ENCODE measurements at regions not wholly inside any gene's neighbourhood (a gene's known extent, or its start where the extent isn't known, plus 50 kb on each side); places are given as distances from the start of the nearest gene placed in this dataset.

- 62 to 76% (median 69%) methylated on average over 5 to 6 of the region's 6 CpGs for WGBS, 4 donors
- H3K4me3 ChIP-seq = no peak overlapping the region
- H3K27me3 ChIP-seq = no peaks in the 10 kb centered on the region
- no peak for DNase-seq
- intact Hi-C loops (cut with DNase I) = no loop called here
- no peaks in the 10 kb centered on the region for H3K4me1 ChIP-seq (replicated peaks in 1 of 2)
- TF ChIP-seq POLR2A (IDR thresholded peaks at IDR 0.05) = no peak
- no peak for TF ChIP-seq CTCF (IDR thresholded peaks at IDR 0.05)
- H3K27ac ChIP-seq = no peak overlapping the region
- no peaks in the 10 kb centered on the region for H3K9me3 ChIP-seq (replicated peaks in 1 of 3)
- no peaks in the 10 kb centered on the region for H3K36me3 ChIP-seq (replicated peaks in 1 of 2)
Measured at GRCh38 chr20:56160956-56161355, 87.6 kb upstream of the MC3R start.

GRCh38 chr20:56163806-56164205 is 84.7 kb upstream of the MC3R start:
- 63 to 75% (median 69%) methylated on average over 6 of the region's 6 CpGs for WGBS, 4 donors
- H3K4me1 ChIP-seq (replicated peaks in 1 of 2) = peaks cover 0 to 7% of the 10 kb centered on the region in 2 donors
- intact Hi-C loops (cut with DNase I) = no loop called here
- no peaks in the 10 kb centered on the region for H3K36me3 ChIP-seq (replicated peaks in 1 of 2)
- TF ChIP-seq POLR2A (IDR thresholded peaks at IDR 0.05) = no peak
- TF ChIP-seq CTCF (IDR thresholded peaks at IDR 0.05) = no peak
- no peaks in the 10 kb centered on the region for H3K27me3 ChIP-seq
- DNase-seq = no peak
- H3K4me3 ChIP-seq = no peak overlapping the region
- H3K9me3 ChIP-seq (replicated peaks in 1 of 3) = no peaks in the 10 kb centered on the region
- H3K27ac ChIP-seq = no peak overlapping the region

DNA sequence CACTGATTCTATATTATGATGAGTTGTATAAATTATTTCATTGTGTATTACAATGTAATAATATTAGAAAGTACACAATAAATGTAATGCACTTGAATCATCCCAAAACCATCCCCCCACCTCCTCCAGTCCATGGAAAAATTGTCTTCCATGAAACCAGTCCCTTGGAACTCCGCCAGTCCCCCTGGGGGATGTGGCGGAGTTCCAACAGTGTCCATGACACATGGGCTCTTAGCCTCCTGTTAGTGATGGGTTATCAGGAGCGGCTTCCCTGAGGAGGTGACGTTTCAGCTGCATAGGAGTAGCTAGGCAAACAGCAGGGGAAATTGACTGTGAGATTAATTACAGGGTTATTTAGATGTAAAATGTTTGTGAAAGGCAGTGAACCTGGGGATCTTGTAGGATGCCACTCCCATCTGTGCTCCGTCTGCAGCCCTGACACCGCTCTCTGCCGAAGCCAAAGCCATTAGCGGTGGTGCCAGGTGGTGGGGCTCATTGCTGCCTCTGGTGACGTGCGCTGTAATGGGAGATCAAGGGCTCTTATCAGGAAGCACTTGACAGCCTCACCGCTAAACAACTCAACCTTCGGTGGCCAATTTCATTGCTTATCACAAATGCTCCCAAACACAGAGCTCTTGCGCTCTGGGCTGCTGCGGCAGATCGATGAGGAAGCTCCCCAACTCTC is 81.6 kb upstream of the MC3R start:
- TF ChIP-seq POLR2A (IDR thresholded peaks at IDR 0.05) (no peak), CTCF (IDR thresholded peaks at IDR 0.05) (no peak)
- intact Hi-C loops (cut with DNase I) = no loop called here
- no peak overlapping the region for H3K4me3 ChIP-seq
- no peaks in the 10 kb centered on the region for H3K36me3 ChIP-seq (replicated peaks in 1 of 2)
- no peaks in the 10 kb centered on the region for H3K9me3 ChIP-seq (replicated peaks in 1 of 3)
- DNase-seq = no peak
- 88 to 90% (median 90%) methylated on average over 12 to 15 of the region's 15 CpGs for WGBS, 4 donors
- no peak overlapping the region for H3K27ac ChIP-seq
- no peaks in the 10 kb centered on the region for H3K27me3 ChIP-seq
- H3K4me1 ChIP-seq (replicated peaks in 1 of 2) = peaks cover 0 to 7% of the 10 kb centered on the region in 2 donors

- TF ChIP-seq CTCF (IDR thresholded peaks at IDR 0.05) (peak; percentile 31 to 67 (median 53)), POLR2A (IDR thresholded peaks at IDR 0.05) (no peak)
- 47 to 73% (median 57%) methylated on average over 6 of the region's 6 CpGs for WGBS, 4 donors
- intact Hi-C loops (cut with DNase I) = no loop called here
- no peak overlapping the region for H3K27ac ChIP-seq
- no peak overlapping the region for H3K4me3 ChIP-seq
- DNase-seq = peak in 6 of 7 donors; percentile 23 to 67 (median 32)
- H3K36me3 ChIP-seq (replicated peaks in 1 of 2) = no peaks in the 10 kb centered on the region
- H3K27me3 ChIP-seq = no peaks in the 10 kb centered on the region
- H3K9me3 ChIP-seq (replicated peaks in 1 of 3) = no peaks in the 10 kb centered on the region
- peaks cover 0 to 7% of the 10 kb centered on the region in 2 donors for H3K4me1 ChIP-seq (replicated peaks in 1 of 2)
Measured at GRCh38 chr20:56171087-56172012, 77.2 kb upstream of the MC3R start.

Data from adrenal gland (tissue), 9 donors.